Astrocyte of the spinal cord (primary cell): ENCODE measurements at regions not wholly inside any gene's neighbourhood (a gene's known extent, or its start where the extent isn't known, plus 50 kb on each side); places are given as distances from the start of the nearest gene placed in this dataset.

Experiments used
- DNase-seq: peaks from one replicate; pipeline ENCODE4 v3.0.0; 2011; ENCODE audit warnings: low read depth, low spot score
- H3K4me3 ChIP-seq: 2 replicates; pipeline ENCODE4 v1.5.1; 2011; ENCODE audit warnings: low read depth, mild to moderate bottlenecking, low read length, moderate library complexity
- CTCF ChIP-seq: IDR thresholded peaks from 2 replicates; pipeline ENCODE4 v1.5.1; 2012; ENCODE audit warnings: low read depth, mild to moderate bottlenecking, low read length, inconsistent platforms
- in situ Hi-C: cut with HindIII; loops from 2 replicates; pipeline ENCODE4 v1.10.0; 2017; ENCODE audit warnings: low sequenced_read_pairs

- no peak for DNase-seq
- no peak for TF ChIP-seq CTCF
- H3K4me3 ChIP-seq = no peak overlapping the region
- in situ Hi-C loops = no loop called here
Measured at GRCh38 chr6:132179955-132180354, 221.3 kb downstream of the MOXD1 start.

DNA sequence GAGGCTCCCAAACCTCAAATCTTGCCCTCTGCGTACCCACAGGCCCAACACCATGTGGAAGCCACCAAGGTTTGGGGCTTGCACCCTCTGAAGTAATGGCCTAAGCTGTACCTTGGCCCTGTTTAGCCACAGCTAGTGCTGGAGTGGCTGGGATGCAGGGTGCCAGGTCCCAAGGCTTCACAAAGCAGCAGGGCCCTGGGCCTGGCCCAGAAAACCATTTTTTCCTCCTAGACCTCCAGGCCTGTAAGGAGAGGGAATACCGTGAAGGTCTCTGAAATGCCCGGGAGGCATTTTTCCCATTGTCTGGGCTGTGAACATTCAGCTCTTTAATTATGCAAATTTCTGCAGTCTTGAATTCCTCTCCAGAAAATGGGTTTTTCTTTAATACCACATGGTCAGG is 223.7 kb upstream of the CCN2 start:
- in situ Hi-C loops = no loop called here
- no peak for DNase-seq
- TF ChIP-seq CTCF = no peak

DNA sequence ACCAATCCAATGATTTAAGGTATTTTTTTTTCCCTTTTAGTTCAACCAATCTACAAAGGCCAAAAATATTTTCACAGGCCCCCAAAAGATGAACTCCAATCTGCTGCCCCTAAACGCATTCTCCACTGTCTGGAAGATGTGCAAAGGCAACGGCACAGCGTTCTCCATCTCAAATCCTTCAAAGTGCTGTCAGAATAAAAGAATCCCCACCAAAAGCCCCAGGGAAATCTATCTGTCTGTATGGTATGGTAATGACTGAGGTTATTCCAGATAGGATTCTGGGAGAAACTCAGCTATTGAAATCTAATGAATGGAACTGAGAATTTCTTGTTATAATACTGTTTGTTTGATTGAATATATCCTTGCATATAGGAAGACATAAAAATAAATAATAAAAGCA is 217.8 kb upstream of the CCN2 start:
- no peak for TF ChIP-seq CTCF
- no peak for DNase-seq
- H3K4me3 ChIP-seq = no peak overlapping the region
- in situ Hi-C loops = no loop called here

More for the DNA sequence above, 223.7 kb upstream of the CCN2 start:
- no peak overlapping the region for H3K4me3 ChIP-seq

DNA sequence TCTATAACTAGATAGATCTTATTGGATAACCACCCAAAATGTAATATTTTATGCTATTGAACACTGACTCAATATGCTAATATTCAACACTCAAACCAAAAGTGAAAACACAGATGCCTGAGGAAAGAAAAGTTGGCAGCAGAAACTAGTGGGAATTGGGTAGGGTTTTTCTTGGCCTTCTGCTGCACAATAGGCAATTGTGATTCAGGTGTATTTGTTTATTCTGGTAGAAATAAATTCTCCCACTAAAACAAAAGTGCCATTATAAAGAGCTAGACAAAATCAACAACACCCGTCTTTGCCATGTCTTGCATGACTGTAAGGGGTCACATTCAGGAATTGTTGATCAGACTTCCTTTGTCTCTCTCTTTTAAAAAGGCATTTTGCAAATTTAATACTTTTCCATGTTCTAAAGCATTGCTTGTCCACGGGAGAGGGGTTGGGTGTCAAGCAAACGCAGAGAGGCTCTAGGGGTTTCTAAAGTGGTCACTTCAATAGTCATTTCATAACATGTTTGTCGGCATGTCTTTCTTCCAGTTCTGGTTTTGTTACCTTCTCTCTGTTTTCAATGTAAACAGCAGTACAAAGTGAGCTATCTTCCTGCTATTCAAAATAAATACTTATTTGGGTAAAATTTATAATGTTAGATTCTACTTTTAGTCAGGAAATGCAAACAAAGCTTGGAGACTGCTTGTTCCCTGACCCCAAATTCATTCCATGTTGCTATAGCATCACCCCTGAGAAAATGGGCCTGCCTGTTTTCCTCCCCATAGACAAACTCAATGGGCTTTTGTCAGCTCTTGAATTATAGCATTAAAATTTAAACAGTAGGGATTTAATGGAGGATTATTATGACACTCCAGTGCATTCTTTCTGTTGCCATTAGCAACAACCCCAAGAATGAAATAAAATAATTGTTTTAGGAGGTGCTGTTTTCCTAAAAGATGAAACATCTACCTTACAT is 217.0 kb upstream of the CCN2 start:
- in situ Hi-C loops = no loop called here
- DNase-seq = no peak
- H3K4me3 ChIP-seq = no peak overlapping the region
- no peak for TF ChIP-seq CTCF

DNA sequence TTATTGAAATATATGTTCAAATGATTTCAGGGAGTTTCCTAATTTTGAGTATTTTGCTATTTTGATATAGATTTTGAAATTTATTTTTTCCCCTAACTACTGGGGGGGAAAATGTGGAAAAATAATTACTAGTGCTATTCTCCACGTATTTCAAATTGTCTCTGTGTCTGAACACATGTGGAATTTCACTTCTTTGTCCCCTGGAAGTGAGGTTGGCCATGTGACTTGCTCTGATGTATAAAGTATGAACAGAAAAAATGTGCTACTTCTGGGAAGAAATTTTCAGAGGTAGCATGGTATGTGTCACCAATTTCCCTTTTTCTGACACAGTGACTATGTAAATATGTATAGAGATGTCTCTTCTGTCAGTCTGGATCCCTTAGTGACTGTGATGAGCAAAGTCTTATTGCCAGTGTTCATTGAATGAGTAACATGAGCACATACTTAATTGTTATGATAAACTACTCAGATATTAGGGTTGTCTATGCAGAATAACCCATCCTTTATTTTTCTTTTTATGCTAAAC is 215.4 kb upstream of the CCN2 start:
- TF ChIP-seq CTCF = no peak
- no peak overlapping the region for H3K4me3 ChIP-seq
- DNase-seq = no peak
- in situ Hi-C loops = no loop called here

DNA sequence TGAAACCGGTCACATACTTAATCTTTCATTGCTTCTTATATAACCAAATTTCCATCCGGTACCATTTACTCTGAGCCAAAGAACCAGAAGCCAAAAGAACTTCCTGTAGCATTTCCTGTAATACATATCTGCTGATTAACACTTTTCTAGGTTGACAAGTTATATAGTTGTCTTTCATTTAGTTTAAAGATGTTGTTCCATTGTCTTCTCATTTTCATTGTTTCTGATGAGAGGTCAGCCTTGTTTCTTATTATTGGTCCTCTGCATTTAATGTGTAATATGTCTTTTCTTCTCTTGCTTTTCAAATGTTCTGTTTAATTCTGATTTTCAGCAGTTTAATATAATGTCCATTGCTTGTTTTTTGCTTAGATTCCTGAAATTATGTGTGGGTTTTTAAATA is 214.5 kb upstream of the CCN2 start:
- H3K4me3 ChIP-seq = no peak overlapping the region
- in situ Hi-C loops = no loop called here
- no peak for DNase-seq
- no peak for TF ChIP-seq CTCF
